Ovary (tissue), 7 donors: ENCODE measurements at regions not wholly inside any gene's neighbourhood (a gene's known extent, or its start where the extent isn't known, plus 50 kb on each side); places are given as distances from the start of the nearest gene placed in this dataset.

Experiments used
- DNase-seq, 5 donors: peaks; one replicate each; pipeline ENCODE4 v3.0.0-alpha.2; 2019 to 2020
- H3K27ac ChIP-seq, 2 donors: fragments of 200-600 bp; one replicate each; pipeline versions ENCODE4 v1.5.1 to v1.8.0; 2019 to 2022
- H3K27me3 ChIP-seq: fragments of 200-600 bp; one replicate; pipeline ENCODE4 v1.8.0; 2022
- H3K36me3 ChIP-seq: fragments of 200-600 bp; sonication (generic); one replicate; pipeline ENCODE4 v1.5.1; 2019
- H3K4me1 ChIP-seq: one replicate; pipeline ENCODE4 v1.8.1; 2013; ENCODE audit warnings: mild to moderate bottlenecking, moderate library complexity; ENCODE audit not compliant: insufficient read depth
- H3K4me3 ChIP-seq: fragments of 200-600 bp; sonication (generic); one replicate; pipeline ENCODE4 v1.5.1; 2017
- H3K9me3 ChIP-seq, 2 donors: fragments of 200-600 bp in 1 of 2; sonication (generic) in 1 of 2; one replicate each; pipeline versions ENCODE4 v1.5.1 to v1.8.1; 2013 to 2019; ENCODE audit warnings: mild to moderate bottlenecking in 1 of 2, moderate library complexity in 1 of 2
- CTCF ChIP-seq, 3 donors: fragments of 450-650 bp in 2 of 3; fragments of 200-600 bp in 1 of 3; IDR thresholded peaks; one replicate each; pipeline versions ENCODE4 v1.5.1 to v1.8.0; 2016 to 2022; ENCODE audit warnings: antibody characterized with exemption in 3 of 3, mild to moderate bottlenecking in 1 of 3
- EP300 ChIP-seq: sonication (generic); formaldehyde crosslinking; IDR thresholded peaks from one replicate; pipeline ENCODE4 v1.6.1; 2017; ENCODE audit warnings: antibody characterized with exemption
- POLR2A ChIP-seq: fragments of 450-650 bp; IDR thresholded peaks from one replicate; pipeline ENCODE4 v1.6.1; 2017; ENCODE audit warnings: antibody characterized with exemption, mild to moderate bottlenecking, moderate library complexity
- WGBS, 3 donors: extraction: QIAGEN DNeasy Blood & Tissue Kit in 1 of 3; methylation state at CpG; one replicate each; pipeline versions ENCODE4 v1.1.5 to v1.1.7; 2013 to 2017; 5-methylcytosine and 5-hydroxymethylcytosine counted together
- intact Hi-C, 4 donors: fragments of 100-400 bp; cut with DNase I; formaldehyde crosslinking; loops; one replicate each; pipeline versions ENCODE4 v1.11.0 to v1.15.1; 2022 to 2023
- donor health status: DM: no; HTN: no; CAD: no; lungs with moderate emphysema.
- donor health status: DM: no; HTN: no; CAD: no.
- donor health status: Bipolar disorder and iron deficiency.
- donor health status: DM: no; HTN: no; CAD: no.
- donor health status: DM: yes; HTN: yes; CAD: no.

GRCh38 chr1:71324671-71325267 is 243.9 kb upstream of the ZRANB2 start:
- H3K36me3 ChIP-seq, result no peaks in the 10 kb centered on the region
- no peaks in the 10 kb centered on the region for H3K27me3 ChIP-seq
- intact Hi-C loops, result no loop called here
- DNase-seq, result no peak
- WGBS, 3 donors, result 2 to 10% (median 8%) methylated on average over 1 of the region's 1 CpG
- H3K4me3 ChIP-seq, result no peak overlapping the region
- H3K9me3 ChIP-seq, result no peaks in the 10 kb centered on the region
- no peaks in the 10 kb centered on the region for H3K4me1 ChIP-seq
- TF ChIP-seq EP300, result no peak
- no peak for TF ChIP-seq CTCF (IDR thresholded peaks at IDR 0.05)
- TF ChIP-seq POLR2A, result no peak
- H3K27ac ChIP-seq, result no peak overlapping the region

- Histone ChIP-seq H3K4me3 (no peak overlapping the region), H3K36me3 (no peaks in the 10 kb centered on the region), H3K27ac (no peak overlapping the region), H3K27me3 (no peaks in the 10 kb centered on the region), H3K4me1 (no peaks in the 10 kb centered on the region), H3K9me3 (no peaks in the 10 kb centered on the region)
- no peak for TF ChIP-seq CTCF (IDR thresholded peaks at IDR 0.05)
- intact Hi-C loops, result no loop called here
- DNase-seq, result no peak
- 60 to 69% (median 68%) methylated on average over 2 of the region's 2 CpGs for WGBS, 3 donors
These were observed 231.7 kb upstream of the ZRANB2 start for GRCh38 chr1:71312545-71312944.

- Histone ChIP-seq H3K27me3 (no peaks in the 10 kb centered on the region), H3K36me3 (no peaks in the 10 kb centered on the region), H3K27ac (no peak overlapping the region), H3K9me3 (no peaks in the 10 kb centered on the region), H3K4me1 (no peaks in the 10 kb centered on the region), H3K4me3 (no peak overlapping the region)
- WGBS, 3 donors, result 21 to 30% (median 24%) methylated on average over 1 of the region's 1 CpG
- intact Hi-C loops, result no loop called here
- TF ChIP-seq CTCF (IDR thresholded peaks at IDR 0.05), result no peak
- TF ChIP-seq POLR2A, result no peak
- TF ChIP-seq EP300, result no peak
- DNase-seq, result no peak
These were observed 230.5 kb upstream of the ZRANB2 start for GRCh38 chr1:71311376-71311775.

GRCh38 chr1:71307451-71307850 is 226.6 kb upstream of the ZRANB2 start:
- Histone ChIP-seq H3K27me3 (no peaks in the 10 kb centered on the region), H3K9me3 (no peaks in the 10 kb centered on the region), H3K36me3 (no peaks in the 10 kb centered on the region), H3K4me1 (peaks cover 2% of the 10 kb centered on the region), H3K4me3 (no peak overlapping the region), H3K27ac (no peak overlapping the region)
- TF ChIP-seq POLR2A, result no peak
- no peak for TF ChIP-seq CTCF (IDR thresholded peaks at IDR 0.05)
- no peak for TF ChIP-seq EP300
- no peak for DNase-seq
- intact Hi-C loops, result no loop called here
